ENCODE measurements at regions not wholly inside any gene's neighbourhood (a gene's known extent, or its start where the extent isn't known, plus 50 kb on each side); places are given as distances from the start of the nearest gene placed in this dataset.

DNA sequence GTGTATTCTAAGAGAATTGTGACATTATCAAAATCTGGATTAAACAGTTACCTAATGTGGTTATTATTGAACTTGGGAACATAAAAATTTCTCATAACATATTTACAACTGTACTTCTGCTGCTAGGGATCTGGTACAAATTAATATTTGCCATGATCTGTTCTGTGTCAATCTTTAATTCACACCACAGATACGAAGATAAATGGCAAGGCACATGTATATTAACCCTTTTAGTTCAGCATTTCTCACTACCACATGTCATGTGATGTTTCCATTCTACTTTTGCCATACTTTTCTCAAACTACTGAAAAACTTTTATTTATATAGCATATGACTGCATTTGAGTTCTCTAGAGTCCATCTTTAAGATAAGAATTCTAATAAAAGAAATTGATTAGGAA, 295.3 kb upstream of the DDX18 start:
- Histone ChIP-seq H2BK120ac (ENCODE audit: low read depth, low read length) (no peak overlapping the region), H2BK5ac (ENCODE audit: low read depth, low read length, poor library complexity, severe bottlenecking) (no peak overlapping the region), H2BK15ac (ENCODE audit: low read depth, low read length) (no peak overlapping the region), H3K14ac (replicated peaks; ENCODE audit: low read depth, low read length) (no peak overlapping the region), H4K8ac (ENCODE audit: low read depth in 2 of 2, low read length in 2 of 2) (no peak overlapping the region), H3K56ac (ENCODE audit: extremely low read depth, insufficient read depth, low read length) (no peak overlapping the region), H3K4ac (ENCODE audit: low read depth, low read length) (no peak overlapping the region), H3K4me1 (ENCODE audit: control insufficient read depth, insufficient read depth, low read length) (no peaks in the 10 kb centered on the region), H2BK20ac (ENCODE audit: low read depth, low read length) (no peak overlapping the region), H2AFZ (replicated peaks; ENCODE audit: low read length, poor library complexity) (no peak overlapping the region), H3K9ac (ENCODE audit: low read depth, low read length) (no peak overlapping the region), H4K20me1 (ENCODE audit: insufficient read depth, low read length) (no peaks in the 10 kb centered on the region), H3K4me3 (ENCODE audit: insufficient read depth, low read depth, low read length) (no peak overlapping the region), H3K18ac (ENCODE audit: low read depth, low read length) (no peak overlapping the region), H2AK9ac (replicated peaks; ENCODE audit: low read depth, low read length, poor library complexity) (no peak overlapping the region), H4K5ac (ENCODE audit: low read depth, low read length) (no peak overlapping the region), H3K4me2 (ENCODE audit: low read depth, low read length) (no peak overlapping the region), H3K23ac (ENCODE audit: low read depth, low read length) (no peak overlapping the region), H4K91ac (ENCODE audit: insufficient read depth, low read depth, low read length) (no peak overlapping the region), H3K36me3 (ENCODE audit: control insufficient read depth, insufficient read depth, low read length) (no peaks in the 10 kb centered on the region), H3K9me3 (ENCODE audit: control insufficient read depth, insufficient read depth, low read length) (peaks cover 4% of the 10 kb centered on the region; the same call in 1 of the 2 replicates), H3K79me1 (ENCODE audit: low read depth in 1 of 2, low read length in 2 of 2) (no peaks in the 10 kb centered on the region), H3K27me3 (ENCODE audit: control insufficient read depth, insufficient read depth, low read length) (no peaks in the 10 kb centered on the region), H3K9me1 (ENCODE audit: insufficient read depth, low read length) (no peaks in the 10 kb centered on the region), H2AK5ac (ENCODE audit: low read depth, low read length) (no peak overlapping the region), H3K27ac (ENCODE audit: insufficient read depth, low read length) (no peak overlapping the region)
- ChIA-PET POLR2A (ENCODE audit: unreplicated experiment) (no interaction called here), CTCF (no interaction called here)
- TF ChIP-seq RCOR1 (IDR thresholded peaks at IDR 0.05; ENCODE audit: insufficient replicate concordance, low read length) (no peak), RFX5 (IDR thresholded peaks at IDR 0.05; ENCODE audit: low read depth, low read length) (no peak), MXI1 (IDR thresholded peaks at IDR 0.05; ENCODE audit: borderline replicate concordance, low read depth, low read length) (no peak), BHLHE40 (IDR thresholded peaks at IDR 0.05; ENCODE audit: low read depth, low read length) (no peak), MAZ (IDR thresholded peaks at IDR 0.05; ENCODE audit: borderline replicate concordance, low read depth, low read length) (no peak), RAD21 (IDR thresholded peaks at IDR 0.05; ENCODE audit: low read length) (no peak), NFE2L2 (IDR thresholded peaks at IDR 0.05; ENCODE audit: low read depth, low read length) (no peak), MAFK (IDR thresholded peaks at IDR 0.05; ENCODE audit: low read depth, low read length) (no peak), POLR2A (IDR thresholded peaks at IDR 0.05; ENCODE audit: low read depth, low read length) (no peak), FOS (IDR thresholded peaks at IDR 0.05; ENCODE audit: low read depth, low read length) (no peak), CEBPB (IDR thresholded peaks at IDR 0.05; ENCODE audit: low read depth, low read length) (no peak), SMC3 (IDR thresholded peaks at IDR 0.05; ENCODE audit: low read depth, low read length) (no peak)
- TF ChIP-seq, protein P1, sequence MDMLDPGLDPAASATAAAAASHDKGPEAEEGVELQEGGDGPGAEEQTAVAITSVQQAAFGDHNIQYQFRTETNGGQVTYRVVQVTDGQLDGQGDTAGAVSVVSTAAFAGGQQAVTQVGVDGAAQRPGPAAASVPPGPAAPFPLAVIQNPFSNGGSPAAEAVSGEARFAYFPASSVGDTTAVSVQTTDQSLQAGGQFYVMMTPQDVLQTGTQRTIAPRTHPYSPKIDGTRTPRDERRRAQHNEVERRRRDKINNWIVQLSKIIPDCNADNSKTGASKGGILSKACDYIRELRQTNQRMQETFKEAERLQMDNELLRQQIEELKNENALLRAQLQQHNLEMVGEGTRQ (IDR thresholded peaks at IDR 0.05; ENCODE audit: low read depth, low read length): no peak
- DNase-seq (no peak), ATAC-seq (ENCODE audit: low read depth) (no peak)
- BruUV-seq (replicated peaks): no TSS peak
- intact Hi-C loops (cut with micrococcal nuclease) (no loop called here), in situ Hi-C loops (cut with MboI; ENCODE audit: low sequenced_read_pairs) (no loop called here), dilution Hi-C loops (cut with HindIII; ENCODE audit: low sequenced_read_pairs, unreplicated experiment) (no loop called here)
- WGBS, 2 experiments (ENCODE audit: extremely low coverage in 2 of 2, insufficient read length in 1 of 2): no CpG with 5 or more reads among the region's 1 CpG
